Posterior vena cava (tissue), 2 donors: ENCODE measurements at regions not wholly inside any gene's neighbourhood (a gene's known extent, or its start where the extent isn't known, plus 50 kb on each side); places are given as distances from the start of the nearest gene placed in this dataset.

ENCODE experiments used
- DNase-seq: peaks from one replicate; pipeline ENCODE4 v3.0.0-alpha.2; 2020; ENCODE audit warnings: low spot score
- intact Hi-C, 2 donors: fragments of 100-400 bp; cut with DNase I; formaldehyde crosslinking; loops; one replicate each; pipeline versions ENCODE4 v1.14.1 to v1.14.2; 2022 to 2023
- donor health status: DM: yes; HTN: yes; CAD: no.
- donor health status: DM: yes; HTN: yes; CAD: no.

GRCh38 chr3:195007151-195007550 is 263.8 kb downstream of the XXYLT1 start:
- intact Hi-C loops: no loop called here
- DNase-seq: peak; percentile 25

GRCh38 chr3:195007766-195008165 is 263.2 kb downstream of the XXYLT1 start:
- intact Hi-C loops: loop anchor here in 1 of 2 donors (2.0 kb wide), 1 partner anchor 29 kb away; no protein-coding TSS in a partner anchor
- peak; percentile 22 for DNase-seq

GRCh38 chr3:195008816-195009215 is 262.1 kb downstream of the XXYLT1 start:
- intact Hi-C loops: loop anchor here in 1 of 2 donors (2.0 kb wide), 1 partner anchor 28 kb away; no protein-coding TSS in a partner anchor
- DNase-seq: no peak

- intact Hi-C loops: loop anchor here in 1 of 2 donors (2.0 kb wide), 1 partner anchor 27 kb away; no protein-coding TSS in a partner anchor
- DNase-seq: no peak
Observed at GRCh38 chr3:195009616-195010015, 261.3 kb downstream of the XXYLT1 start.

- intact Hi-C loops: no loop called here
- peak; percentile 52 for DNase-seq
Observed at GRCh38 chr3:195010551-195011100, 260.3 kb downstream of the XXYLT1 start.

GRCh38 chr3:195011231-195011834 is 259.6 kb downstream of the XXYLT1 start:
- peak; percentile 31 for DNase-seq
- intact Hi-C loops: no loop called here

- peak; percentile 68 for DNase-seq
- intact Hi-C loops: no loop called here
Observed at GRCh38 chr3:195012100-195012499, 258.9 kb downstream of the XXYLT1 start.

GRCh38 chr3:195012571-195012970 is 258.4 kb downstream of the XXYLT1 start:
- intact Hi-C loops: no loop called here
- DNase-seq: peak; percentile 34

- intact Hi-C loops: no loop called here
- peak; percentile 40 for DNase-seq
Observed at GRCh38 chr3:195013411-195014361, 257.3 kb downstream of the XXYLT1 start.

- DNase-seq: peak; percentile 46
- intact Hi-C loops: no loop called here
Observed at GRCh38 chr3:195015021-195015420, 255.9 kb downstream of the XXYLT1 start.

GRCh38 chr3:195017151-195017550 is 253.8 kb downstream of the XXYLT1 start:
- intact Hi-C loops: no loop called here
- DNase-seq: peak; percentile 23
